GM12878 (cell line): ENCODE measurements at regions not wholly inside any gene's neighbourhood (a gene's known extent, or its start where the extent isn't known, plus 50 kb on each side); places are given as distances from the start of the nearest gene placed in this dataset.

Source experiments
- BACH1 ChIP-seq: fragments of 450-650 bp; IDR thresholded peaks from 2 replicates; pipeline ENCODE4 v1.6.1; 2017; ENCODE audit warnings: mild to moderate bottlenecking, borderline replicate concordance
- BCL11A ChIP-seq: IDR thresholded peaks from 2 replicates; pipeline ENCODE4 v1.6.1; 2011; ENCODE audit warnings: low read depth, low read length
- EP300 ChIP-seq, 2 experiments: fragments of 150-350 bp in 1 of 2; IDR thresholded peaks; 2 replicates each; pipeline ENCODE4 v1.6.1; 2011 to 2012; ENCODE audit warnings: low read depth in 2 of 2, low read length in 2 of 2, borderline replicate concordance in 1 of 2, improper control_type of control experiment in 1 of 2, inconsistent platforms in 1 of 2; ENCODE audit not compliant: control insufficient read depth in 1 of 2
- MEF2A ChIP-seq: IDR thresholded peaks from 2 replicates; pipeline ENCODE4 v1.6.1; 2011; ENCODE audit warnings: low read depth, mild to moderate bottlenecking, low read length, moderate library complexity; ENCODE audit not compliant: insufficient read depth
- NFIC ChIP-seq: IDR thresholded peaks from 2 replicates; pipeline ENCODE4 v1.6.1; 2012; ENCODE audit warnings: low read depth, mild to moderate bottlenecking, inconsistent platforms, low read length, moderate library complexity
- NR2C2 ChIP-seq: IDR thresholded peaks from 2 replicates; pipeline ENCODE4 v1.6.1; 2011; ENCODE audit warnings: borderline replicate concordance, low read depth; ENCODE audit not compliant: control insufficient read depth, insufficient read length
- SMC3 ChIP-seq: IDR thresholded peaks from 2 replicates; pipeline ENCODE4 v1.6.1; 2011; ENCODE audit warnings: low read length, improper control_type of control experiment, borderline replicate concordance
- TF ChIP-seq, protein P1 (sequence below): fragments of 450-650 bp; IDR thresholded peaks from 2 replicates; pipeline ENCODE4 v1.6.1; 2017; ENCODE audit warnings: mild to moderate bottlenecking, low read depth, inconsistent platforms; ENCODE audit not compliant: poor library complexity, severe bottlenecking
- TF ChIP-seq, protein P2 (sequence below), 3 experiments: IDR thresholded peaks in 2 of 3; conservative IDR thresholded peaks in 1 of 3; 2 replicates each; pipeline ENCODE4 v1.5.1; 2011; ENCODE audit warnings: low read depth in 3 of 3, low read length in 3 of 3, mild to moderate bottlenecking in 3 of 3, control low read depth in 2 of 3, moderate library complexity in 2 of 3, inconsistent platforms in 1 of 3, mixed read lengths in 1 of 3; ENCODE audit not compliant: control insufficient read depth in 2 of 3, insufficient read depth in 1 of 3; ENCODE audit errors: extremely low read depth in 1 of 3

DNA sequence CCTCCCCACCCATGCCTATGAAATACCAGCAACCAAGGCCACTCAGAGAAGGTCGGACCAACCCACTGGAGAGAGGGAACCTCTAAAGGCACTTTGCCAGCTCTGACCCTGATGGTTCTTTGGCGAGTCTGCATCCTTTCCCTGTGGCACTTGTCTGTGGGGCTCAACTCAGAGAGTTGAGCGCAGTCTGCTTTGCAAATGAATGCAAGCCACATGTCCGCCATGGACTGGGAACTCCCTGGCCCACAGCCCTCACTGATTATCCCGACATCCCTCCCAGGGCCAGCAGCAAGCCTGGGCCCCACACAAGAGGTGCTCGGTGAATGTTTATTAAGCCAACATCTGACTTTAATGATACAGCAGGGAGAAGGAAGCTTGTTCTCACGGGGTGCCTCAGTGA is 55.5 kb upstream of the HES1 start:
- TF ChIP-seq EP300 (IDR thresholded peaks at IDR 0.05; ENCODE audit: borderline replicate concordance in 1 of 2, control insufficient read depth in 1 of 2, low read depth in 2 of 2, low read length in 2 of 2) (no peak), NR2C2 (no peak), NFIC (no peak), BACH1 (no peak), MEF2A (no peak), SMC3 (no peak), BCL11A (no peak)
- TF ChIP-seq, protein P1, sequence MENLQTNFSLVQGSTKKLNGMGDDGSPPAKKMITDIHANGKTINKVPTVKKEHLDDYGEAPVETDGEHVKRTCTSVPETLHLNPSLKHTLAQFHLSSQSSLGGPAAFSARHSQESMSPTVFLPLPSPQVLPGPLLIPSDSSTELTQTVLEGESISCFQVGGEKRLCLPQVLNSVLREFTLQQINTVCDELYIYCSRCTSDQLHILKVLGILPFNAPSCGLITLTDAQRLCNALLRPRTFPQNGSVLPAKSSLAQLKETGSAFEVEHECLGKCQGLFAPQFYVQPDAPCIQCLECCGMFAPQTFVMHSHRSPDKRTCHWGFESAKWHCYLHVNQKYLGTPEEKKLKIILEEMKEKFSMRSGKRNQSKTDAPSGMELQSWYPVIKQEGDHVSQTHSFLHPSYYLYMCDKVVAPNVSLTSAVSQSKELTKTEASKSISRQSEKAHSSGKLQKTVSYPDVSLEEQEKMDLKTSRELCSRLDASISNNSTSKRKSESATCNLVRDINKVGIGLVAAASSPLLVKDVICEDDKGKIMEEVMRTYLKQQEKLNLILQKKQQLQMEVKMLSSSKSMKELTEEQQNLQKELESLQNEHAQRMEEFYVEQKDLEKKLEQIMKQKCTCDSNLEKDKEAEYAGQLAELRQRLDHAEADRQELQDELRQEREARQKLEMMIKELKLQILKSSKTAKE: no peak
- TF ChIP-seq, protein P2, sequence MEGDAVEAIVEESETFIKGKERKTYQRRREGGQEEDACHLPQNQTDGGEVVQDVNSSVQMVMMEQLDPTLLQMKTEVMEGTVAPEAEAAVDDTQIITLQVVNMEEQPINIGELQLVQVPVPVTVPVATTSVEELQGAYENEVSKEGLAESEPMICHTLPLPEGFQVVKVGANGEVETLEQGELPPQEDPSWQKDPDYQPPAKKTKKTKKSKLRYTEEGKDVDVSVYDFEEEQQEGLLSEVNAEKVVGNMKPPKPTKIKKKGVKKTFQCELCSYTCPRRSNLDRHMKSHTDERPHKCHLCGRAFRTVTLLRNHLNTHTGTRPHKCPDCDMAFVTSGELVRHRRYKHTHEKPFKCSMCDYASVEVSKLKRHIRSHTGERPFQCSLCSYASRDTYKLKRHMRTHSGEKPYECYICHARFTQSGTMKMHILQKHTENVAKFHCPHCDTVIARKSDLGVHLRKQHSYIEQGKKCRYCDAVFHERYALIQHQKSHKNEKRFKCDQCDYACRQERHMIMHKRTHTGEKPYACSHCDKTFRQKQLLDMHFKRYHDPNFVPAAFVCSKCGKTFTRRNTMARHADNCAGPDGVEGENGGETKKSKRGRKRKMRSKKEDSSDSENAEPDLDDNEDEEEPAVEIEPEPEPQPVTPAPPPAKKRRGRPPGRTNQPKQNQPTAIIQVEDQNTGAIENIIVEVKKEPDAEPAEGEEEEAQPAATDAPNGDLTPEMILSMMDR (IDR thresholded peaks at IDR 0.05 in 2 of 3, conservative IDR thresholded peaks at IDR 0.05 in 1 of 3; ENCODE audit: control insufficient read depth in 2 of 3, extremely low read depth in 1 of 3, insufficient read depth in 1 of 3, low read depth in 3 of 3, low read length in 3 of 3): no peak
